ENCODE measurements at regions not wholly inside any gene's neighbourhood (a gene's known extent, or its start where the extent isn't known, plus 50 kb on each side); places are given as distances from the start of the nearest gene placed in this dataset.

GRCh38 chr5:54653956-54654614 is 136.5 kb downstream of the SNX18 start:
- Histone ChIP-seq H3K4me3 (ENCODE audit: low read length, poor library complexity, severe bottlenecking) (no peak overlapping the region), H3K4me2 (ENCODE audit: low read depth, low read length, poor library complexity, severe bottlenecking) (no peak overlapping the region), H2AFZ (ENCODE audit: low read length) (no peak overlapping the region; the same call in 1 of the 2 replicates), H3K9me2 (replicated peaks; ENCODE audit: low read depth, low read length) (no peaks in the 10 kb centered on the region), H3K9ac (ENCODE audit: low read depth, low read length, poor library complexity, severe bottlenecking) (no peak overlapping the region), H3K36me3 (ENCODE audit: insufficient read depth, low read length) (no peaks in the 10 kb centered on the region), H3K9me3 (ENCODE audit: insufficient read depth, low read depth, low read length) (no peaks in the 10 kb centered on the region), H4K20me1 (ENCODE audit: insufficient read depth, low read length, poor library complexity, severe bottlenecking) (no peaks in the 10 kb centered on the region), H3F3A (ENCODE audit: low read depth) (no peaks in the 10 kb centered on the region), H3K27me3 (ENCODE audit: insufficient read depth, low read length, poor library complexity, severe bottlenecking) (no peaks in the 10 kb centered on the region), H3K79me2 (ENCODE audit: insufficient read depth, low read length) (no peaks in the 10 kb centered on the region), H3K4me1 (ENCODE audit: insufficient read depth, low read length, poor library complexity, severe bottlenecking) (no peaks in the 10 kb centered on the region)
- no peak for TF ChIP-seq EZH2phosphoT487 (IDR thresholded peaks at IDR 0.05; ENCODE audit: borderline replicate concordance)
- TF ChIP-seq, protein P1, sequence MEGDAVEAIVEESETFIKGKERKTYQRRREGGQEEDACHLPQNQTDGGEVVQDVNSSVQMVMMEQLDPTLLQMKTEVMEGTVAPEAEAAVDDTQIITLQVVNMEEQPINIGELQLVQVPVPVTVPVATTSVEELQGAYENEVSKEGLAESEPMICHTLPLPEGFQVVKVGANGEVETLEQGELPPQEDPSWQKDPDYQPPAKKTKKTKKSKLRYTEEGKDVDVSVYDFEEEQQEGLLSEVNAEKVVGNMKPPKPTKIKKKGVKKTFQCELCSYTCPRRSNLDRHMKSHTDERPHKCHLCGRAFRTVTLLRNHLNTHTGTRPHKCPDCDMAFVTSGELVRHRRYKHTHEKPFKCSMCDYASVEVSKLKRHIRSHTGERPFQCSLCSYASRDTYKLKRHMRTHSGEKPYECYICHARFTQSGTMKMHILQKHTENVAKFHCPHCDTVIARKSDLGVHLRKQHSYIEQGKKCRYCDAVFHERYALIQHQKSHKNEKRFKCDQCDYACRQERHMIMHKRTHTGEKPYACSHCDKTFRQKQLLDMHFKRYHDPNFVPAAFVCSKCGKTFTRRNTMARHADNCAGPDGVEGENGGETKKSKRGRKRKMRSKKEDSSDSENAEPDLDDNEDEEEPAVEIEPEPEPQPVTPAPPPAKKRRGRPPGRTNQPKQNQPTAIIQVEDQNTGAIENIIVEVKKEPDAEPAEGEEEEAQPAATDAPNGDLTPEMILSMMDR (conservative IDR thresholded peaks at IDR 0.05; ENCODE audit: low read length), result no peak

DNA sequence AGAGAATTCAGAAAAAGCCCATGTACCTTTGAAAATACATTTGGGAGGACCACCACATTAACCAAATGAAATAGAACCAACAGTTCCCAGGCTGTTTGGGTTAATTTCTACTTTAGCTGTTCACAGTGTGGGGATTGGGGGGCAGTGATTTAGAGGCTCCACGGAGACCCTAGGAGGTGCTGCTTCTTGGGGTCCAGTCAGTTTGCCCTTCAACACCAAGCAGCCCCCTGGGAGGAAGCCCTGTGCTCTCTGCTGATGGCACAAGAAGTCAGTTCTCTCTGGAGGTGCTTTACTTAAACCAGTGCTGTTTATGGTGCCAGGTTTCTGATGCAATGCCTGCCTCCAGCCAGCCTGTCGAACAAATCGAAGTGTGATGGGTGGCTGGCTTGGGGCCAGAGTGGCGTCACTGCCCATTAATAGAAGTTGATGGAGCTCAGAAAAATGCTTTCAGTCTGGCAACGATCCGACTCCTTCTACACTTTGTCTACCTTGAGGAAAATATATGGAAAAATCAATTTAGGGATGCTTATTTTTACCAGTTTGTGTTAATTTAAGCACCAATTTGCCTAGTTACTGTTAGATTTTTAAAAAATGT is 134.0 kb downstream of the SNX18 start:
- no peak overlapping the region for H3K9ac ChIP-seq (ENCODE audit: low read depth, low read length, poor library complexity, severe bottlenecking)

GRCh38 chr5:54649041-54649504 is 131.5 kb downstream of the SNX18 start:
- H3K36me3 ChIP-seq (ENCODE audit: insufficient read depth, low read length), result no peaks in the 10 kb centered on the region
- H3K4me1 ChIP-seq (ENCODE audit: insufficient read depth, low read length, poor library complexity, severe bottlenecking), result peaks cover 13% of the 10 kb centered on the region
- H3K79me2 ChIP-seq (ENCODE audit: insufficient read depth, low read length), result no peaks in the 10 kb centered on the region
- H3K27me3 ChIP-seq (ENCODE audit: insufficient read depth, low read length, poor library complexity, severe bottlenecking), result no peaks in the 10 kb centered on the region
- H3K9me3 ChIP-seq (ENCODE audit: insufficient read depth, low read depth, low read length), result no peaks in the 10 kb centered on the region
- no peak overlapping the region for H3K4me3 ChIP-seq (ENCODE audit: low read length, poor library complexity, severe bottlenecking)
- H2AFZ ChIP-seq (ENCODE audit: low read length), result no peak overlapping the region
- H3F3A ChIP-seq (ENCODE audit: low read depth), result no peaks in the 10 kb centered on the region
- H3K4me2 ChIP-seq (ENCODE audit: low read depth, low read length, poor library complexity, severe bottlenecking), result no peak overlapping the region
- TF ChIP-seq EZH2phosphoT487 (IDR thresholded peaks at IDR 0.05; ENCODE audit: borderline replicate concordance), result no peak
- TF ChIP-seq, protein P1 (conservative IDR thresholded peaks at IDR 0.05; ENCODE audit: low read length), result no peak
- no peak overlapping the region for H3K9ac ChIP-seq (ENCODE audit: low read depth, low read length, poor library complexity, severe bottlenecking)
- H3K9me2 ChIP-seq (replicated peaks; ENCODE audit: low read depth, low read length), result no peaks in the 10 kb centered on the region
- no peaks in the 10 kb centered on the region for H4K20me1 ChIP-seq (ENCODE audit: insufficient read depth, low read length, poor library complexity, severe bottlenecking)

More for the DNA sequence above, 134.0 kb downstream of the SNX18 start:
- no peaks in the 10 kb centered on the region for H4K20me1 ChIP-seq (ENCODE audit: insufficient read depth, low read length, poor library complexity, severe bottlenecking)
- H2AFZ ChIP-seq (ENCODE audit: low read length), result no peak overlapping the region
- TF ChIP-seq EZH2phosphoT487 (IDR thresholded peaks at IDR 0.05; ENCODE audit: borderline replicate concordance), result no peak
- TF ChIP-seq, protein P1 (conservative IDR thresholded peaks at IDR 0.05; ENCODE audit: low read length), result no peak
- no peak overlapping the region for H3K4me3 ChIP-seq (ENCODE audit: low read length, poor library complexity, severe bottlenecking)
- H3K9me2 ChIP-seq (replicated peaks; ENCODE audit: low read depth, low read length), result no peaks in the 10 kb centered on the region
- H3K9me3 ChIP-seq (ENCODE audit: insufficient read depth, low read depth, low read length), result no peaks in the 10 kb centered on the region
- no peaks in the 10 kb centered on the region for H3K36me3 ChIP-seq (ENCODE audit: insufficient read depth, low read length)
- no peaks in the 10 kb centered on the region for H3K27me3 ChIP-seq (ENCODE audit: insufficient read depth, low read length, poor library complexity, severe bottlenecking)
- no peak overlapping the region for H3K4me2 ChIP-seq (ENCODE audit: low read depth, low read length, poor library complexity, severe bottlenecking)
- no peaks in the 10 kb centered on the region for H3K79me2 ChIP-seq (ENCODE audit: insufficient read depth, low read length)
- peaks cover 7% of the 10 kb centered on the region for H3K4me1 ChIP-seq (ENCODE audit: insufficient read depth, low read length, poor library complexity, severe bottlenecking)
- no peaks in the 10 kb centered on the region for H3F3A ChIP-seq (ENCODE audit: low read depth)

Data from Loucy (cell line).